Right kidney (tissue), 1 donor: ENCODE measurements at regions not wholly inside any gene's neighbourhood (a gene's known extent, or its start where the extent isn't known, plus 50 kb on each side); places are given as distances from the start of the nearest gene placed in this dataset.
"Not testable (repeated sequence)": the region's sequence is repeated elsewhere in the genome, so short reads cannot be mapped to it uniquely, and the experiment has no call there.

ENCODE experiments used
- DNase-seq: peaks from one replicate; pipeline ENCODE4 v3.0.0-alpha.2; 2016

- DNase-seq, result no peak
These were observed 249.5 kb upstream of the SHH start for GRCh38 chr7:156061689-156062255.

GRCh38 chr7:156060925-156061324, 248.7 kb upstream of the SHH start:
- DNase-seq, result no peak

- no peak for DNase-seq
These were observed 247.1 kb upstream of the SHH start for GRCh38 chr7:156059369-156059768.

GRCh38 chr7:156058248-156058647, 246.0 kb upstream of the SHH start:
- DNase-seq, result no peak

- no peak for DNase-seq
These were observed 244.3 kb upstream of the SHH start for GRCh38 chr7:156056534-156056933.

GRCh38 chr7:156055206-156055822, 243.1 kb upstream of the SHH start:
- DNase-seq, result no peak

- DNase-seq, result no peak
These were observed 239.6 kb upstream of the SHH start for GRCh38 chr7:156051884-156052283.

- no peak for DNase-seq
These were observed 238.6 kb upstream of the SHH start for GRCh38 chr7:156050636-156051569.

GRCh38 chr7:156049366-156049765, 237.1 kb upstream of the SHH start:
- no peak for DNase-seq

GRCh38 chr7:156046031-156046560, 233.8 kb upstream of the SHH start:
- DNase-seq, result no peak

- DNase-seq, result no peak
These were observed 231.3 kb upstream of the SHH start for GRCh38 chr7:156043416-156044178.

- DNase-seq, result no peak
These were observed 229.1 kb upstream of the SHH start for GRCh38 chr7:156041398-156041797.

GRCh38 chr7:156039971-156040677, 227.9 kb upstream of the SHH start:
- DNase-seq, result no peak

- DNase-seq, result no peak
These were observed 226.9 kb upstream of the SHH start for GRCh38 chr7:156039194-156039593.

GRCh38 chr7:156038345-156038744, 226.1 kb upstream of the SHH start:
- no peak for DNase-seq

- no peak for DNase-seq
These were observed 223.9 kb upstream of the SHH start for GRCh38 chr7:156036153-156036552.

GRCh38 chr7:156035387-156035786, 223.1 kb upstream of the SHH start:
- not testable (repeated sequence) for DNase-seq

- no peak for DNase-seq
These were observed 222.1 kb upstream of the SHH start for GRCh38 chr7:156034397-156034796.

- DNase-seq, result no peak
These were observed 220.7 kb upstream of the SHH start for GRCh38 chr7:156032973-156033372.

GRCh38 chr7:156031679-156032478, 219.6 kb upstream of the SHH start:
- DNase-seq, result no peak

GRCh38 chr7:156029460-156030007, 217.3 kb upstream of the SHH start:
- no peak for DNase-seq
